ENCODE measurements at regions not wholly inside any gene's neighbourhood (a gene's known extent, or its start where the extent isn't known, plus 50 kb on each side); places are given as distances from the start of the nearest gene placed in this dataset.
"Not testable (repeated sequence)": the region's sequence is repeated elsewhere in the genome, so short reads cannot be mapped to it uniquely, and the experiment has no call there.

DNA sequence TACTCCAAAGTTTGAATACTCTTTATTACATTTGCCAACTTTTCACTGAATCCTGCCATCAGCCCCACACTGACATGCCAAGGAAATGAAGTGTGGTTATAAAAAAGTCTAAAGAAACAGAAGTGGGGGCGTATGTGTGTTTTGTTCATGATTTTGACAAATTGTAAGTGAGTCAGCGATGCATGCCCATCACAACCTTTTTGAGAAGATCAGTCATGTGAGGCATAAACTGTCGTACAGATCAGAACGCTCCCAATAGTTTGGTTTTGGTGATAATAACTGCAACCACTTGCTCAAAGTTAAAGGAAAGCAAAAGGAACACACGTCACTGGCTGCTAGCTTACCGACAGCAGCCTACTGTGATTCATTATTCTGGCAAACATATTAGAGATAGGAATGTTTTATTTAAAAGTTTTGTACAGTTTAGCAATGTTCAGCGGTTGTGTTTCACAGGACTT is 95.6 kb downstream of the RGS2 start:
- Histone ChIP-seq H3K4me3 (peak overlapping the region; percentile 3 to 12), H3K4me1 (no peaks in the 10 kb centered on the region), H3K36me3 (no peaks in the 10 kb centered on the region), H3K27ac (peak overlapping the region; percentile 56 to 79), H3K9me3 (no peaks in the 10 kb centered on the region), H3K27me3 (no peaks in the 10 kb centered on the region)
- peak in 1 of 2 donors; percentile 27 for DNase-seq
- intact Hi-C loops (cut with DNase I; ENCODE audit: low total_unique reads), result no loop called here
- TF ChIP-seq POLR2A (IDR thresholded peaks at IDR 0.05), result no peak
- TF ChIP-seq, protein P1, sequence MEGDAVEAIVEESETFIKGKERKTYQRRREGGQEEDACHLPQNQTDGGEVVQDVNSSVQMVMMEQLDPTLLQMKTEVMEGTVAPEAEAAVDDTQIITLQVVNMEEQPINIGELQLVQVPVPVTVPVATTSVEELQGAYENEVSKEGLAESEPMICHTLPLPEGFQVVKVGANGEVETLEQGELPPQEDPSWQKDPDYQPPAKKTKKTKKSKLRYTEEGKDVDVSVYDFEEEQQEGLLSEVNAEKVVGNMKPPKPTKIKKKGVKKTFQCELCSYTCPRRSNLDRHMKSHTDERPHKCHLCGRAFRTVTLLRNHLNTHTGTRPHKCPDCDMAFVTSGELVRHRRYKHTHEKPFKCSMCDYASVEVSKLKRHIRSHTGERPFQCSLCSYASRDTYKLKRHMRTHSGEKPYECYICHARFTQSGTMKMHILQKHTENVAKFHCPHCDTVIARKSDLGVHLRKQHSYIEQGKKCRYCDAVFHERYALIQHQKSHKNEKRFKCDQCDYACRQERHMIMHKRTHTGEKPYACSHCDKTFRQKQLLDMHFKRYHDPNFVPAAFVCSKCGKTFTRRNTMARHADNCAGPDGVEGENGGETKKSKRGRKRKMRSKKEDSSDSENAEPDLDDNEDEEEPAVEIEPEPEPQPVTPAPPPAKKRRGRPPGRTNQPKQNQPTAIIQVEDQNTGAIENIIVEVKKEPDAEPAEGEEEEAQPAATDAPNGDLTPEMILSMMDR (IDR thresholded peaks at IDR 0.05), result no peak

DNA sequence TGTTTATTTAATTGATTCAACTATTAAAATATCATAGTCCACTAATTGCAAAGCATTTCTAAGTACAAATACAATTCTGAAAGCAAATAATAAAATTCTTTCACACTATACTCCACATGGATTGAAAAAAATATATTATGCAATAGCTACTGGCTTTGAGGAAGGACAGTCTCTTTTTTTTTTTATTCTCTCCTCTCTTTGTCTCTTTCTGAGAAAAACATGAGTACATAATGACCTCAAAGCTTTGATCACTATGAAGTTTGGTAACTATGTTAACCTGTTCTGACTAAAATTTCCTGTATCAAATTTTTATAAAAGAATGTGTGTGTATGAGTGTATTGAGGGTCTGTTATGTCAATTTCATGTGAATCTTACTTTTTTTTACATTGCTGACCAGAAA is 96.2 kb downstream of the RGS2 start:
- no peak for DNase-seq
- TF ChIP-seq, protein P1 (IDR thresholded peaks at IDR 0.05), result no peak
- no peak for TF ChIP-seq POLR2A (IDR thresholded peaks at IDR 0.05)
- peak overlapping the region; percentile 56 to 79 for H3K27ac ChIP-seq
- no peaks in the 10 kb centered on the region for H3K9me3 ChIP-seq
- H3K4me3 ChIP-seq, result peak overlapping the region in 1 of 2 donors; percentile 3
- intact Hi-C loops (cut with DNase I; ENCODE audit: low total_unique reads), result no loop called here
- H3K36me3 ChIP-seq, result no peaks in the 10 kb centered on the region
- no peaks in the 10 kb centered on the region for H3K4me1 ChIP-seq
- no peaks in the 10 kb centered on the region for H3K27me3 ChIP-seq

GRCh38 chr1:192906334-192906733 is 97.5 kb downstream of the RGS2 start:
- TF ChIP-seq POLR2A (IDR thresholded peaks at IDR 0.05), result no peak
- TF ChIP-seq, protein P1 (IDR thresholded peaks at IDR 0.05), result no peak
- no peaks in the 10 kb centered on the region for H3K4me1 ChIP-seq
- no peaks in the 10 kb centered on the region for H3K9me3 ChIP-seq
- H3K27me3 ChIP-seq, result no peaks in the 10 kb centered on the region
- no peak overlapping the region for H3K4me3 ChIP-seq
- peak overlapping the region; percentile 59 to 68 for H3K27ac ChIP-seq
- intact Hi-C loops (cut with DNase I; ENCODE audit: low total_unique reads), result no loop called here
- no peaks in the 10 kb centered on the region for H3K36me3 ChIP-seq
- DNase-seq, result no peak

DNA sequence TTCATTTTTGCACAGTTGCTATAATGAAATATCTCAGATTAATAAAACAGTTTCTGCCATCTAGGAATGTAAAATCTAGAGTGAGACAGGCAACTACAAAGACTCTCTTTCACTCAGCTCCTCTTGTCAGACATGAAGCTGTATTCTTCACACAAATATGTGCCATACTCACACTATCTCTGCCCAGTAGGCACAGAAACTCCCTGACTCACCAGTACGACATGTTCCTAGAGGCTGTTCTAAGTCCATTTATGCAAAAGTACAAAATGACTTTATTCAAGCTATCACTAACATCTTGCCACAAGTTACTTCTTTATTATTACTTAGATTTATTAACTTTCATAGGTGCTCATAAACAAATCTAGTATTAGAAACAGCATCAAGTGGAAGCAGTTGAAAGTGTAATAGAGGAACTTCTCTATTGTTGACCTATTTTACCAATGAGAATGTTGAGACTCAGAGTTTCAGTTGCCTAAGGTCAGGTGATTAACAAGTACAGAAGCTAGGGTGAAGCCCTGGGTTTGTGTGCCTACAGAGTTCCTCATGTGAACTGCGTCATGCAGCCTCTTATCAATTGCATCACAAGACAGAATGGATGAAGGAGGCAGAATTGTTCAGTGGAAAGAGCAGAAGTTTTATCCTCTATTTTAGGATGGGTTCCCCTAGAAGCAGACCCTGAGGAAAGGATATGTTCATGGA is 98.9 kb downstream of the RGS2 start:
- Histone ChIP-seq H3K27me3 (no peaks in the 10 kb centered on the region), H3K4me1 (no peaks in the 10 kb centered on the region), H3K36me3 (no peaks in the 10 kb centered on the region), H3K27ac (peak overlapping the region; percentile 59 to 68), H3K4me3 (no peak overlapping the region), H3K9me3 (no peaks in the 10 kb centered on the region)
- intact Hi-C loops (cut with DNase I; ENCODE audit: low total_unique reads), result no loop called here
- DNase-seq, result no peak
- TF ChIP-seq, protein P1 (IDR thresholded peaks at IDR 0.05), result no peak
- TF ChIP-seq POLR2A (IDR thresholded peaks at IDR 0.05), result no peak

DNA sequence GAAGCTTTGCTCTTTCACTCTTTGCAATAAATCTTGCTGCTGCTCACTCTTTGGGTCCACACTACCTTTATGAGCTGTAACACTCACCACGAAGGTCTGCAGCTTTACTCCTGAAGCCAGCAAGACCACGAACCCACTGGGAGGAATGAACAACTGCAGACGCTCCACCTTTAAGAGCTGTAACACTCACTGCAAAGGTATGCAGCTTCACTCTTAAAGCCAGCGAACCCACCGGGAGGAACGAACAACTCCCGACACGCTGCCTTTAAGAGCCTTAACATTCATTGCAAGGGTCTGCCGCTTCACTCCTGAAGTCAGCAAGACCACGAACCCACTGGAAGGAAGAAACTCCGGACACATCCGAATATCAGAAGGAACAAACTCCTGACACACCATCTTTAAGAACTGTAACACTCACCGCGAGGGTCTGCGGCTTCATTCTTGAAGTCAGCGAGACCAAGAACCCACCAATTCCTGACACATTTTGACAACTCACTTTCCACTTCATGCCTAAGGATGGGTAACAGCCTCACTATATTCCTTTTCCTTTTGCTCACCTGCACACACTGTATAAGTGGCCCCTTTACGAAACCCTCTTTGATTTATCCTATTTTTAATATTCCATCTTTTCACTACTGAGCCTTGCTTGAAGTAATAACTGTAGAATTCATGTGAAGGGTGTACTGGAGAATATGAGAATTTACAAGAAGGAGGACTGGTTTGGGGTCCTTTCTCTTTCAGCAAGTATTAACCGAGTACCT is 103.2 kb downstream of the RGS2 start:
- H3K4me1 ChIP-seq; H3K27ac ChIP-seq; DNase-seq; H3K4me3 ChIP-seq; intact Hi-C loops (cut with DNase I; ENCODE audit: low total_unique reads); H3K9me3 ChIP-seq; H3K27me3 ChIP-seq; H3K36me3 ChIP-seq: not testable (repeated sequence)
